HepG2 (cell line): ENCODE measurements at regions not wholly inside any gene's neighbourhood (a gene's known extent, or its start where the extent isn't known, plus 50 kb on each side); places are given as distances from the start of the nearest gene placed in this dataset.

Source experiments
- ATAC-seq: fragments of 200-7000 bp; cut with Tn5 transposase; 3 replicates; pipeline ENCODE4 v1.9.1; 2020; ENCODE audit warnings: mild to moderate bottlenecking, moderate library complexity
- BruUV-seq: library from RNA; stranded (reverse); fragments of 400-500 nt; replicated peaks from 2 replicates; lab custom pipeline; 2021; lab: Mats Ljungman, UMichigan
- CTCF ChIA-PET: fragments of 300-600 bp; formaldehyde crosslinking; extraction: SDS; loops from one replicate; lab custom pipeline; 2021; ENCODE audit warnings: low total read pairs, inconsistent platforms, low intra/inter-chr PET ratio; lab: Yijun Ruan, JAX
- POLR2A ChIA-PET: fragments of 350-600 bp; sonication (Branson Sonifier 250); formaldehyde crosslinking; loops from one replicate; lab custom pipeline; 2020; ENCODE audit warnings: antibody characterized with exemption, inconsistent platforms; lab: Yijun Ruan, JAX
- DNase-seq: peaks from one replicate; pipeline ENCODE4 v3.0.0-alpha.2; 2015; ENCODE audit warnings: low spot score
- FAIRE-seq: peaks from 3 replicates; lab custom pipeline; 2011; peaks lifted over from hg19 to GRCh38; lab: Jason Lieb, UNC
- H2AFZ ChIP-seq: one replicate; pipeline ENCODE4 v1.6.1; 2011; ENCODE audit warnings: low read length, inconsistent platforms
- H3K27ac ChIP-seq: fragments of 300-600 bp; 3 replicates; pipeline ENCODE4 v1.8.0; 2011; ENCODE audit warnings: mixed run types, mild to moderate bottlenecking, mixed read lengths, low read length, inconsistent platforms; ENCODE audit not compliant: insufficient read depth; ENCODE audit errors: extremely low read length
- H3K27me3 ChIP-seq, 2 experiments: fragments of 200-600 bp in 1 of 2; 2 replicates in 1 of 2; 3 replicates in 1 of 2; pipeline versions ENCODE4 v1.6.0 to v1.8.0; 2011; ENCODE audit warnings: low read length in 2 of 2, mild to moderate bottlenecking in 2 of 2, moderate library complexity in 2 of 2, inconsistent platforms in 1 of 2; ENCODE audit not compliant: insufficient read depth in 2 of 2, control insufficient read depth in 1 of 2
- H3K36me3 ChIP-seq, 2 experiments: fragments of 200-600 bp in 1 of 2; replicated peaks in 1 of 2; 2 replicates in 1 of 2; 3 replicates in 1 of 2; pipeline versions ENCODE4 v1.5.1 to v1.8.0; 2011; ENCODE audit warnings: low read length in 2 of 2, inconsistent platforms in 1 of 2; ENCODE audit not compliant: insufficient read depth in 2 of 2, control insufficient read depth in 1 of 2
- H3K4me1 ChIP-seq: 2 replicates; pipeline ENCODE4 v1.5.1; 2012; ENCODE audit warnings: low read length, inconsistent platforms; ENCODE audit not compliant: insufficient read depth
- H3K4me2 ChIP-seq: 2 replicates; pipeline ENCODE4 v1.6.0; 2011; ENCODE audit warnings: low read depth, low read length, inconsistent platforms
- H3K4me3 ChIP-seq, 3 experiments: fragments of 200-600 bp in 1 of 3; sonication (generic), shearing (Covaris generic) in 1 of 3; replicated peaks in 1 of 3; 2 replicates each; pipeline ENCODE4 v1.5.1; 2011 to 2016; ENCODE audit warnings: low read length in 3 of 3, inconsistent platforms in 2 of 3, low read depth in 2 of 3, mild to moderate bottlenecking in 2 of 3, control low read depth in 1 of 3, mixed read lengths in 1 of 3; ENCODE audit not compliant: insufficient read depth in 1 of 3
- H3K79me2 ChIP-seq: one replicate; pipeline ENCODE4 v1.6.1; 2011; ENCODE audit warnings: low read length, inconsistent platforms; ENCODE audit not compliant: insufficient read depth
- H3K9ac ChIP-seq: 2 replicates; pipeline ENCODE4 v1.6.0; 2011; ENCODE audit warnings: mild to moderate bottlenecking, low read depth, low read length, inconsistent platforms; ENCODE audit not compliant: insufficient read depth
- H3K9me3 ChIP-seq: 2 replicates; pipeline ENCODE4 v1.5.1; 2012; ENCODE audit warnings: mild to moderate bottlenecking, low read length
- H4K20me1 ChIP-seq: 2 replicates; pipeline ENCODE4 v1.6.0; 2011; ENCODE audit warnings: inconsistent platforms, mild to moderate bottlenecking, low read length, moderate library complexity; ENCODE audit not compliant: insufficient read depth
- ATF7 ChIP-seq, 2 experiments: fragments of 450-650 bp in 1 of 2; sonication (generic) in 1 of 2; formaldehyde crosslinking in 1 of 2; IDR thresholded peaks; 2 replicates each; pipeline versions ENCODE4 v1.4.0 to v1.6.1; 2016 to 2020; ENCODE audit warnings: antibody characterized with exemption in 1 of 2, mild to moderate bottlenecking in 1 of 2, missing genetic modification reagents in 1 of 2
- FOXA1 ChIP-seq, 2 experiments: fragments of 450-650 bp in 1 of 2; sonication (generic) in 1 of 2; formaldehyde crosslinking in 1 of 2; IDR thresholded peaks; 2 replicates each; pipeline versions ENCODE4 v1.4.0 to v1.6.1; 2016 to 2020; ENCODE audit warnings: missing genetic modification reagents in 1 of 2
- HDAC1 ChIP-seq: sonication (generic); formaldehyde crosslinking; IDR thresholded peaks from 2 replicates; pipeline ENCODE4 v1.5.1; 2020; ENCODE audit warnings: mild to moderate bottlenecking, missing genetic modification reagents
- LRRFIP1 ChIP-seq: sonication (generic); formaldehyde crosslinking; conservative IDR thresholded peaks from 2 replicates; pipeline ENCODE4 v1.4.0; 2020; ENCODE audit warnings: missing genetic modification reagents
- PAX8 ChIP-seq: sonication (generic); formaldehyde crosslinking; IDR thresholded peaks from 2 replicates; pipeline ENCODE4 v1.8.0; 2022; ENCODE audit warnings: mild to moderate bottlenecking, missing genetic modification reagents, borderline replicate concordance
- POLR2AphosphoS2 ChIP-seq: IDR thresholded peaks from 2 replicates; pipeline ENCODE4 v1.6.1; 2011; ENCODE audit warnings: low read depth, low read length, improper control_type of control experiment
- TOPORS ChIP-seq: sonication (generic); formaldehyde crosslinking; IDR thresholded peaks from 2 replicates; pipeline ENCODE4 v1.8.0; 2023; ENCODE audit warnings: mild to moderate bottlenecking, missing genetic modification reagents
- ZC3H4 ChIP-seq: sonication (generic); formaldehyde crosslinking; IDR thresholded peaks from 2 replicates; pipeline ENCODE4 v1.4.0; 2020; ENCODE audit warnings: missing genetic modification reagents, borderline replicate concordance
- ZNF530 ChIP-seq: sonication (generic); formaldehyde crosslinking; IDR thresholded peaks from 2 replicates; pipeline ENCODE4 v1.5.0; 2020; ENCODE audit warnings: low read depth, mild to moderate bottlenecking, missing genetic modification reagents
- ZNF558 ChIP-seq: sonication (generic); formaldehyde crosslinking; IDR thresholded peaks from 2 replicates; pipeline ENCODE4 v1.9.0; 2022; ENCODE audit warnings: mild to moderate bottlenecking, missing genetic modification reagents, borderline replicate concordance
- ZNF563 ChIP-seq: sonication (generic); formaldehyde crosslinking; IDR thresholded peaks from 2 replicates; pipeline ENCODE4 v1.8.0; 2022; ENCODE audit warnings: mild to moderate bottlenecking, moderate library complexity, missing genetic modification reagents
- ZNF839 ChIP-seq: sonication (generic); formaldehyde crosslinking; IDR thresholded peaks from 2 replicates; pipeline ENCODE4 v1.4.0; 2020; ENCODE audit warnings: missing genetic modification reagents, mild to moderate bottlenecking, borderline replicate concordance
- in situ Hi-C: cut with HindIII; loops from 2 replicates; pipeline ENCODE4 v1.10.0; 2017; ENCODE audit warnings: low pct_unique_long_range_greater_than_20kb; ENCODE audit not compliant: extremely low pct_ligation_motif_present
- intact Hi-C: fragments of 100-400 bp; cut with micrococcal nuclease; formaldehyde crosslinking; loops from one replicate; pipeline ENCODE4 v1.10.0; 2022; ENCODE audit not compliant: unreplicated experiment

GRCh38 chr9:82252116-82252515 is 263.5 kb downstream of the SPATA31D1 start:
- BruUV-seq = no TSS peak
- ChIA-PET POLR2A (no interaction called here), CTCF (no interaction called here)
- in situ Hi-C loops = no loop called here
- no peak overlapping the region for H3K4me2 ChIP-seq
- TF ChIP-seq TOPORS (CRISPR knock-in tag) (no peak), ZNF563 (CRISPR knock-in tag) (no peak), FOXA1 (IDR thresholded peaks at IDR 0.05) (no peak), FOXA1 (CRISPR knock-in tag; IDR thresholded peaks at IDR 0.05) (no peak), ZNF558 (no peak), ZNF839 (CRISPR knock-in tag) (no peak), ATF7 (IDR thresholded peaks at IDR 0.05) (no peak), ATF7 (CRISPR knock-in tag; IDR thresholded peaks at IDR 0.05) (no peak), HDAC1 (CRISPR knock-in tag) (no peak), ZC3H4 (CRISPR knock-in tag) (no peak), ZNF530 (CRISPR knock-in tag) (no peak), PAX8 (CRISPR knock-in tag) (no peak), LRRFIP1 (CRISPR knock-in tag) (no peak), POLR2AphosphoS2 (no peak)
- FAIRE-seq = no peak
- no peak overlapping the region for H2AFZ ChIP-seq
- H3K27me3 ChIP-seq = no peaks in the 10 kb centered on the region
- H3K79me2 ChIP-seq = no peaks in the 10 kb centered on the region
- H3K36me3 ChIP-seq = no peaks in the 10 kb centered on the region
- H3K4me1 ChIP-seq = no peaks in the 10 kb centered on the region
- H4K20me1 ChIP-seq = no peaks in the 10 kb centered on the region
- no peak overlapping the region for H3K4me3 ChIP-seq
- H3K27ac ChIP-seq = no peak overlapping the region
- peaks cover 6% of the 10 kb centered on the region; the same call in 1 of the 2 replicates for H3K9me3 ChIP-seq
- ATAC-seq = no peak
- no peak for DNase-seq
- intact Hi-C loops = no loop called here
- H3K9ac ChIP-seq = no peak overlapping the region
